A673 (cell line): ENCODE measurements at regions not wholly inside any gene's neighbourhood (a gene's known extent, or its start where the extent isn't known, plus 50 kb on each side); places are given as distances from the start of the nearest gene placed in this dataset.

ENCODE experiments used
- CTCF ChIP-seq: fragments of 300-800, 200-600 bp; sonication (generic); conservative IDR thresholded peaks from 2 replicates; pipeline ENCODE4 v1.5.1; 2017; ENCODE audit warnings: low read depth, mild to moderate bottlenecking, antibody characterized with exemption, low read length, moderate library complexity, mixed read lengths
- EZH2 ChIP-seq: fragments of 200-600 bp; sonication (generic); IDR thresholded peaks from 2 replicates; pipeline ENCODE4 v1.6.1; 2017; ENCODE audit warnings: borderline replicate concordance, low read depth, mild to moderate bottlenecking, mixed read lengths, antibody characterized with exemption, low read length; ENCODE audit not compliant: poor library complexity, severe bottlenecking

- TF ChIP-seq CTCF: no peak
- no peak for TF ChIP-seq EZH2
Observed at GRCh38 chr2:204152616-204153015, 216.1 kb downstream of the ICOS start.
